ENCODE measurements at regions not wholly inside any gene's neighbourhood (a gene's known extent, or its start where the extent isn't known, plus 50 kb on each side); places are given as distances from the start of the nearest gene placed in this dataset.

GRCh38 chrX:40230646-40231045 is 132.9 kb upstream of the BCOR start:
- RAD21 ChIA-PET (ENCODE audit: unreplicated experiment) = no interaction called here
- CTCF ChIA-PET = no interaction called here
- no TSS peak for BruUV-seq (replicated peaks)
- Histone ChIP-seq H3K4me1 (ENCODE audit: control insufficient read depth, insufficient read depth, low read length) (no peaks in the 10 kb centered on the region), H3K27me3 (replicated peaks in 1 of 2; ENCODE audit: control insufficient read depth in 2 of 2, insufficient read depth in 2 of 2, low read length in 1 of 2) (no peaks in the 10 kb centered on the region), H3K4me2 (ENCODE audit: control insufficient read depth, insufficient read depth) (no peak overlapping the region), H3K4me3 (no peak overlapping the region), H4K20me1 (ENCODE audit: control insufficient read depth, insufficient read depth) (no peaks in the 10 kb centered on the region), H2AFZ (ENCODE audit: control insufficient read depth, low read depth, low read length) (no peak overlapping the region), H3K9ac (ENCODE audit: control insufficient read depth, insufficient read depth, low read length) (no peak overlapping the region), H3K27ac (ENCODE audit: control insufficient read depth, insufficient read depth) (no peak overlapping the region), H3K36me3 (ENCODE audit: control insufficient read depth in 2 of 2, insufficient read depth in 2 of 2, low read length in 1 of 2) (no peaks in the 10 kb centered on the region), H3K9me3 (replicated peaks; ENCODE audit: control insufficient read depth, insufficient read depth, low read length) (no peaks in the 10 kb centered on the region), H3K79me2 (ENCODE audit: control insufficient read depth, insufficient read depth, low read length) (no peaks in the 10 kb centered on the region)
- no peak for FAIRE-seq
- in situ Hi-C loops (cut with MboI) (no loop called here), intact Hi-C loops (cut with micrococcal nuclease; ENCODE audit: unreplicated experiment) (no loop called here)
- ATAC-seq = no peak
- DNase-seq (ENCODE audit: low read depth, low spot score) = no peak
- 13% methylated on average over 2 of the region's 2 CpGs for WGBS (ENCODE audit: insufficient coverage, insufficient replicate concordance, low lambda C conversion rate, missing lambda C conversion rate)
- SMC1A ChIA-PET (ENCODE audit: uncharacterized antibody, unreplicated experiment) = no interaction called here
- no peak for TF ChIP-seq TAF1 (IDR thresholded peaks at IDR 0.05; ENCODE audit: borderline replicate concordance, low read depth, low read length)
- TF ChIP-seq SRF (IDR thresholded peaks at IDR 0.05; ENCODE audit: low read depth in 2 of 2, low read length in 2 of 2) = no peak
- no peak for TF ChIP-seq SMC3 (IDR thresholded peaks at IDR 0.05; ENCODE audit: borderline replicate concordance, low read length)
- TF ChIP-seq KAT2A (conservative IDR thresholded peaks at IDR 0.05; ENCODE audit: control insufficient read depth, low read depth, low read length) = no peak
- TF ChIP-seq GABPA (IDR thresholded peaks at IDR 0.05; ENCODE audit: low read depth) = no peak
- no peak for TF ChIP-seq IKZF2 (IDR thresholded peaks at IDR 0.05)
- no peak for TF ChIP-seq TARDBP (IDR thresholded peaks at IDR 0.05; ENCODE audit: borderline replicate concordance)
- TF ChIP-seq MXI1 (IDR thresholded peaks at IDR 0.05; ENCODE audit: low read depth, low read length) = no peak
- TF ChIP-seq ZNF24 (IDR thresholded peaks at IDR 0.05) = no peak
- TF ChIP-seq USF2 (IDR thresholded peaks at IDR 0.05; ENCODE audit: borderline replicate concordance, low read depth, low read length) = no peak
- TF ChIP-seq ZSCAN29 (IDR thresholded peaks at IDR 0.05) = no peak
- no peak for TF ChIP-seq MTA3 (IDR thresholded peaks at IDR 0.05; ENCODE audit: borderline replicate concordance, low read length)
- TF ChIP-seq CBX5 (IDR thresholded peaks at IDR 0.05; ENCODE audit: low read depth) = no peak
- no peak for TF ChIP-seq SKIL (IDR thresholded peaks at IDR 0.05; ENCODE audit: low read depth, poor library complexity, severe bottlenecking)
- no peak for TF ChIP-seq RFX5 (IDR thresholded peaks at IDR 0.05; ENCODE audit: low read depth, low read length)
- no peak for TF ChIP-seq ZZZ3 (IDR thresholded peaks at IDR 0.05; ENCODE audit: control insufficient read depth, insufficient read length, low read depth)
- POLR2A ChIA-PET = no interaction called here
